GM10266 (cell line): ENCODE measurements at regions not wholly inside any gene's neighbourhood (a gene's known extent, or its start where the extent isn't known, plus 50 kb on each side); places are given as distances from the start of the nearest gene placed in this dataset.

Experiments used
- DNase-seq: peaks from one replicate; pipeline ENCODE4 v3.0.0; 2012; ENCODE audit errors: extremely low spot score
- TF ChIP-seq, protein P1 (sequence below): IDR thresholded peaks from 2 replicates; pipeline ENCODE4 v1.5.1; 2012; ENCODE audit warnings: mild to moderate bottlenecking, low read depth; ENCODE audit not compliant: control insufficient read depth, insufficient read depth; ENCODE audit errors: missing control alignments

DNA sequence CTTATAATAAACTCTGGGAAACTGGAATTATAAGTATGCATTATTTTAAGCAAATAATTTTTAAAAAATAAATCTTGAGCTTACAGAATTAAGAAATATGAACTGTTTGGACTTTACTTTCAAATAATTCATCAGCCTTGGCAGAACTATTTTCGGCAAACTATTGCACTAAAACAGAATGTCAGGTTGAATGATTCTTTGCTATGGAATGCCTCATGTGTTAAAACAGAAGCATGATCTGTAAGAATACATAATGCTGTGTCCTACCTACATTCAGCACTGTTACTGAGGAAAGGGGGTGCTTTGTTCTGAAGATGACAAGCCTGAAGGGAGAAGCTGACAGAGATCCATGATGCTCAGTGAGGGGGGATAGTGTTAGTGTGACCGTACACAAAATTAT is 55.6 kb upstream of the EXOC1L start:
- DNase-seq = no peak
- TF ChIP-seq, protein P1, sequence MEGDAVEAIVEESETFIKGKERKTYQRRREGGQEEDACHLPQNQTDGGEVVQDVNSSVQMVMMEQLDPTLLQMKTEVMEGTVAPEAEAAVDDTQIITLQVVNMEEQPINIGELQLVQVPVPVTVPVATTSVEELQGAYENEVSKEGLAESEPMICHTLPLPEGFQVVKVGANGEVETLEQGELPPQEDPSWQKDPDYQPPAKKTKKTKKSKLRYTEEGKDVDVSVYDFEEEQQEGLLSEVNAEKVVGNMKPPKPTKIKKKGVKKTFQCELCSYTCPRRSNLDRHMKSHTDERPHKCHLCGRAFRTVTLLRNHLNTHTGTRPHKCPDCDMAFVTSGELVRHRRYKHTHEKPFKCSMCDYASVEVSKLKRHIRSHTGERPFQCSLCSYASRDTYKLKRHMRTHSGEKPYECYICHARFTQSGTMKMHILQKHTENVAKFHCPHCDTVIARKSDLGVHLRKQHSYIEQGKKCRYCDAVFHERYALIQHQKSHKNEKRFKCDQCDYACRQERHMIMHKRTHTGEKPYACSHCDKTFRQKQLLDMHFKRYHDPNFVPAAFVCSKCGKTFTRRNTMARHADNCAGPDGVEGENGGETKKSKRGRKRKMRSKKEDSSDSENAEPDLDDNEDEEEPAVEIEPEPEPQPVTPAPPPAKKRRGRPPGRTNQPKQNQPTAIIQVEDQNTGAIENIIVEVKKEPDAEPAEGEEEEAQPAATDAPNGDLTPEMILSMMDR = no peak

DNA sequence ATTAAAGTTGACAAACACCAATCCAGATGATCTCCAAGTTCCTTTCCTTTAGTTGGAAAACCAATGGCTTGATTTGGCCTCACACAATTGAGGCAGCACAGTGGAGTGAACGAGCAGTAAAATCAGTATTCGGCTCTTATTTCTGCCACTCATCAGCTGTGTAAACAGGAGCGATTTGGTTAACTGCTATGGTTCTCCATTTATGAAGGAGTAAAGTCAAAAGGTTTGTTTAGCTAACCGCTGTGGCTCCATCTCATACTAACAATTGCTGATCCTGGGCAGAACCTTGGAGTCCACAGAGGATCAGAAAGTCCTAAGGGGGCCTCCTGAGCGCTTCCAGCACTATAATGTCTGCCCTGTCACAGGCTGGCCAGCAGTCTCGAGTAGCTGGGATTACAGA is 54.5 kb upstream of the EXOC1L start:
- no peak for DNase-seq

DNA sequence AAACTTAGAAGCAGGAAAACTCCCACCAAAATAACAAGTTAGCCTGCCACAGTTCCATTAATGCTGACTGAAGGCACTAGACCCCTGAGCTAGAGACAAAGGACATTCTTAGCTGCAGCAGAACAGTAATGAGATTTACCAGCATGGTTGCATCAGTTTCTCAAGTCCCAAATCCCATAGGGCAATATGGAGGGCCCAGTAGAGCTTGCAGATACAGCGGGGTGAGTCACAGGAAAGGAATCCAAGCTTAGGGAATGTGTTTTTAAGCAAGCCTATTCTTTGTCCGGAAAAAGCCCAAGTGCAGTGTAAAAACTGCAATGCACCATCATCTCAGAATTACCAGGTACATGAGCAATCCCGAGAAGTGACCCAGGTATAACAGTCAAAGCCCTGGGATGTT is 51.3 kb upstream of the EXOC1L start:
- no peak for DNase-seq
- TF ChIP-seq, protein P1 = no peak

More for the DNA sequence above, 54.5 kb upstream of the EXOC1L start:
- TF ChIP-seq, protein P1 = no peak
